HEK293 (cell line): ENCODE measurements at regions not wholly inside any gene's neighbourhood (a gene's known extent, or its start where the extent isn't known, plus 50 kb on each side); places are given as distances from the start of the nearest gene placed in this dataset.

ENCODE experiments used
- KLF10 ChIP-seq: fragments of 450-650 bp; IDR thresholded peaks from 2 replicates; pipeline ENCODE4 v1.5.1; 2018; ENCODE audit warnings: missing biosample characterization, mild to moderate bottlenecking, missing genetic modification characterization
- KLF7 ChIP-seq: fragments of 450-650 bp; formaldehyde crosslinking; IDR thresholded peaks from 2 replicates; pipeline ENCODE4 v1.5.1; 2016; ENCODE audit warnings: missing biosample characterization, missing genetic modification characterization, borderline replicate concordance
- KLF8 ChIP-seq: fragments of 450-650 bp; formaldehyde crosslinking; IDR thresholded peaks from 2 replicates; pipeline ENCODE4 v1.5.1; 2016; ENCODE audit warnings: missing biosample characterization, missing genetic modification characterization
- KLF9 ChIP-seq: fragments of 450-650 bp; formaldehyde crosslinking; IDR thresholded peaks from 2 replicates; pipeline ENCODE4 v1.5.1; 2016; ENCODE audit warnings: missing biosample characterization, missing genetic modification characterization, low read depth
- PRDM6 ChIP-seq: fragments of 450-650 bp; formaldehyde crosslinking; IDR thresholded peaks from 2 replicates; pipeline ENCODE4 v1.5.1; 2017; ENCODE audit warnings: missing biosample characterization, missing genetic modification characterization
- SETDB1 ChIP-seq: IDR thresholded peaks from one replicate; pipeline ENCODE4 v1.6.1; 2017; ENCODE audit warnings: mild to moderate bottlenecking, low read length, moderate library complexity, mixed read lengths; ENCODE audit not compliant: insufficient read length
- SP2 ChIP-seq: fragments of 450-650 bp; formaldehyde crosslinking; IDR thresholded peaks from 2 replicates; pipeline ENCODE4 v1.5.1; 2016; ENCODE audit warnings: missing biosample characterization, missing genetic modification characterization
- SP3 ChIP-seq: fragments of 450-650 bp; formaldehyde crosslinking; IDR thresholded peaks from 2 replicates; pipeline ENCODE4 v1.5.1; 2016; ENCODE audit warnings: missing biosample characterization, missing genetic modification characterization
- SP7 ChIP-seq: fragments of 450-650 bp; formaldehyde crosslinking; IDR thresholded peaks from 2 replicates; pipeline ENCODE4 v1.5.1; 2016; ENCODE audit warnings: missing biosample characterization, missing genetic modification characterization
- ZBTB20 ChIP-seq: fragments of 450-650 bp; formaldehyde crosslinking; IDR thresholded peaks from 2 replicates; pipeline ENCODE4 v1.5.1; 2016; ENCODE audit warnings: missing biosample characterization, missing genetic modification characterization
- ZFP69B ChIP-seq: fragments of 450-650 bp; formaldehyde crosslinking; IDR thresholded peaks from 2 replicates; pipeline ENCODE4 v1.5.1; 2016; ENCODE audit warnings: missing biosample characterization, missing genetic modification characterization
- ZNF133 ChIP-seq: fragments of 450-650 bp; formaldehyde crosslinking; IDR thresholded peaks from 2 replicates; pipeline ENCODE4 v1.5.1; 2016; ENCODE audit warnings: missing biosample characterization, missing genetic modification characterization
- ZNF146 ChIP-seq: fragments of 450-650 bp; formaldehyde crosslinking; IDR thresholded peaks from 2 replicates; pipeline ENCODE4 v1.5.1; 2016; ENCODE audit warnings: missing biosample characterization, missing genetic modification characterization
- ZNF169 ChIP-seq: fragments of 450-650 bp; formaldehyde crosslinking; IDR thresholded peaks from 2 replicates; pipeline ENCODE4 v1.5.1; 2016; ENCODE audit warnings: missing biosample characterization, missing genetic modification characterization
- ZNF18 ChIP-seq: fragments of 450-650 bp; formaldehyde crosslinking; IDR thresholded peaks from 2 replicates; pipeline ENCODE4 v1.5.1; 2016; ENCODE audit warnings: missing biosample characterization, missing genetic modification characterization
- ZNF280D ChIP-seq: fragments of 450-650 bp; formaldehyde crosslinking; IDR thresholded peaks from 2 replicates; pipeline ENCODE4 v1.5.1; 2016; ENCODE audit warnings: missing biosample characterization, missing genetic modification characterization
- ZNF350 ChIP-seq: fragments of 450-650 bp; formaldehyde crosslinking; IDR thresholded peaks from 2 replicates; pipeline ENCODE4 v1.5.0; 2017; ENCODE audit warnings: missing biosample characterization, mild to moderate bottlenecking, missing genetic modification characterization
- ZNF354C ChIP-seq: fragments of 450-650 bp; formaldehyde crosslinking; IDR thresholded peaks from 2 replicates; pipeline ENCODE4 v1.5.1; 2016; ENCODE audit warnings: missing biosample characterization, missing genetic modification characterization, low read depth, borderline replicate concordance
- ZNF394 ChIP-seq: fragments of 450-650 bp; formaldehyde crosslinking; IDR thresholded peaks from 2 replicates; pipeline ENCODE4 v1.5.1; 2016; ENCODE audit warnings: missing biosample characterization, missing genetic modification characterization, mild to moderate bottlenecking, moderate library complexity, borderline replicate concordance
- ZNF449 ChIP-seq: fragments of 450-650 bp; formaldehyde crosslinking; IDR thresholded peaks from 2 replicates; pipeline ENCODE4 v1.5.1; 2017; ENCODE audit warnings: missing biosample characterization, mild to moderate bottlenecking, missing genetic modification characterization, moderate library complexity
- ZNF501 ChIP-seq: fragments of 450-650 bp; formaldehyde crosslinking; IDR thresholded peaks from 2 replicates; pipeline ENCODE4 v1.5.1; 2016; ENCODE audit warnings: missing biosample characterization, missing genetic modification characterization
- ZNF514 ChIP-seq: fragments of 450-650 bp; formaldehyde crosslinking; IDR thresholded peaks from 2 replicates; pipeline ENCODE4 v1.5.1; 2016; ENCODE audit warnings: missing biosample characterization, missing genetic modification characterization
- ZNF530 ChIP-seq: fragments of 450-650 bp; formaldehyde crosslinking; IDR thresholded peaks from 2 replicates; pipeline ENCODE4 v1.5.1; 2016; ENCODE audit warnings: low read depth, missing biosample characterization, missing genetic modification characterization
- ZNF548 ChIP-seq: fragments of 450-650 bp; formaldehyde crosslinking; IDR thresholded peaks from 2 replicates; pipeline ENCODE4 v1.5.1; 2016; ENCODE audit warnings: missing biosample characterization, missing genetic modification characterization
- ZNF677 ChIP-seq: fragments of 450-650 bp; IDR thresholded peaks from 2 replicates; pipeline ENCODE4 v1.5.0; 2018; ENCODE audit warnings: missing biosample characterization, mild to moderate bottlenecking, missing genetic modification characterization, moderate library complexity
- TF ChIP-seq, protein P1 (sequence below): fragments of 450-650 bp; formaldehyde crosslinking; IDR thresholded peaks from 2 replicates; pipeline ENCODE4 v1.5.1; 2016; ENCODE audit warnings: missing biosample characterization, missing genetic modification characterization
- TF ChIP-seq, protein P2 (sequence below): fragments of 450-650 bp; formaldehyde crosslinking; IDR thresholded peaks from 2 replicates; pipeline ENCODE4 v1.5.1; 2016; ENCODE audit warnings: missing biosample characterization, missing genetic modification characterization
- TF ChIP-seq, protein P3 (sequence below): fragments of 450-650 bp; formaldehyde crosslinking; IDR thresholded peaks from 2 replicates; pipeline ENCODE4 v1.5.1; 2016; ENCODE audit warnings: missing biosample characterization, missing genetic modification characterization

GRCh38 chr6:28757429-28758045, 166.2 kb downstream of the TRIM27 start (continued):
- TF ChIP-seq, protein P1, sequence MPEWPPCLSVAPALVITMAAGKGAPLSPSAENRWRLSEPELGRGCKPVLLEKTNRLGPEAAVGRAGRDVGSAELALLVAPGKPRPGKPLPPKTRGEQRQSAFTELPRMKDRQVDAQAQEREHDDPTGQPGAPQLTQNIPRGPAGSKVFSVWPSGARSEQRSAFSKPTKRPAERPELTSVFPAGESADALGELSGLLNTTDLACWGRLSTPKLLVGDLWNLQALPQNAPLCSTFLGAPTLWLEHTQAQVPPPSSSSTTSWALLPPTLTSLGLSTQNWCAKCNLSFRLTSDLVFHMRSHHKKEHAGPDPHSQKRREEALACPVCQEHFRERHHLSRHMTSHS = no peak
- TF ChIP-seq ZNF394 (tag by site-specific recombination) = peak; percentile 89
- TF ChIP-seq, protein P2, sequence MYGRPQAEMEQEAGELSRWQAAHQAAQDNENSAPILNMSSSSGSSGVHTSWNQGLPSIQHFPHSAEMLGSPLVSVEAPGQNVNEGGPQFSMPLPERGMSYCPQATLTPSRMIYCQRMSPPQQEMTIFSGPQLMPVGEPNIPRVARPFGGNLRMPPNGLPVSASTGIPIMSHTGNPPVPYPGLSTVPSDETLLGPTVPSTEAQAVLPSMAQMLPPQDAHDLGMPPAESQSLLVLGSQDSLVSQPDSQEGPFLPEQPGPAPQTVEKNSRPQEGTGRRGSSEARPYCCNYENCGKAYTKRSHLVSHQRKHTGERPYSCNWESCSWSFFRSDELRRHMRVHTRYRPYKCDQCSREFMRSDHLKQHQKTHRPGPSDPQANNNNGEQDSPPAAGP (tag by site-specific recombination) = 0 out of 2 replicates have a peak, but pooled peaks have one; percentile 20
- no peak for TF ChIP-seq ZNF280D (tag by site-specific recombination)
- TF ChIP-seq ZFP69B (tag by site-specific recombination) = peak; percentile 47; the same call in 1 of the 2 replicates
- peak; percentile 30; the same call in 1 of the 2 replicates for TF ChIP-seq KLF8 (tag by site-specific recombination)
- no peak for TF ChIP-seq ZNF169
- 0 out of 2 replicates have a peak, but pooled peaks have one; percentile 26 for TF ChIP-seq SP3 (tag by site-specific recombination)
- no peak for TF ChIP-seq ZNF530 (tag by site-specific recombination)
- peak; percentile 73; the same call in 1 of the 2 replicates for TF ChIP-seq ZNF449 (tag by site-specific recombination)
- TF ChIP-seq ZBTB20 (tag by site-specific recombination) = peak; percentile 97
- no peak for TF ChIP-seq ZNF133 (tag by site-specific recombination)
- TF ChIP-seq KLF10 (tag by site-specific recombination) = no peak
- peak; percentile 77; the same call in 1 of the 2 replicates for TF ChIP-seq KLF7 (tag by site-specific recombination)
- 0 out of 2 replicates have a peak, but pooled peaks have one; percentile 22 for TF ChIP-seq ZNF146
- no peak for TF ChIP-seq PRDM6 (tag by site-specific recombination)
- no peak for TF ChIP-seq ZNF677 (tag by site-specific recombination)
- TF ChIP-seq SP7 = peak; percentile 80
- no peak for TF ChIP-seq ZNF354C (tag by site-specific recombination)
- no peak for TF ChIP-seq ZNF18
- TF ChIP-seq ZNF548 = no peak
- TF ChIP-seq ZNF350 (tag by site-specific recombination) = no peak
- TF ChIP-seq SP2 (tag by site-specific recombination) = no peak
- TF ChIP-seq ZNF501 (tag by site-specific recombination) = peak; percentile 76
- no peak for TF ChIP-seq KLF9 (tag by site-specific recombination)
- TF ChIP-seq SETDB1 = no peak
- no peak for TF ChIP-seq ZNF514 (tag by site-specific recombination)
- TF ChIP-seq, protein P3, sequence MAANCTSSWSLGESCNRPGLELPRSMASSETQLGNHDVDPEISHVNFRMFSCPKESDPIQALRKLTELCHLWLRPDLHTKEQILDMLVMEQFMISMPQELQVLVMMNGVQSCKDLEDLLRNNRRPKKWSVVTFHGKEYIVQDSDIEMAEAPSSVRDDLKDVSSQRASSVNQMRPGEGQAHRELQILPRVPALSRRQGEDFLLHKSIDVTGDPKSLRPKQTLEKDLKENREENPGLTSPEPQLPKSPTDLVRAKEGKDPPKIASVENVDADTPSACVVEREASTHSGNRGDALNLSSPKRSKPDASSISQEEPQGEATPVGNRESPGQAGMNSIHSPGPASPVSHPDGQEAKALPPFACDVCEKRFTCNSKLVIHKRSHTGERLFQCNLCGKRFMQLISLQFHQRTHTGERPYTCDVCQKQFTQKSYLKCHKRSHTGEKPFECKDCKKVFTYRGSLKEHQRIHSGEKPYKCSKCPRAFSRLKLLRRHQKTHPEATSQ (tag by site-specific recombination) = 0 out of 2 replicates have a peak, but pooled peaks have one; percentile 44
